WI38 (cell line): ENCODE measurements at regions not wholly inside any gene's neighbourhood (a gene's known extent, or its start where the extent isn't known, plus 50 kb on each side); places are given as distances from the start of the nearest gene placed in this dataset.

Experiments
- H3K4me3 ChIP-seq: 2 replicates; pipeline ENCODE4 v1.5.1; 2011; ENCODE audit warnings: low read depth, mild to moderate bottlenecking, control low read depth, low read length
- TF ChIP-seq, protein P1 (sequence below): IDR thresholded peaks from 2 replicates; pipeline ENCODE4 v1.5.1; 2012; ENCODE audit warnings: low read depth, mild to moderate bottlenecking, control low read depth, low read length

GRCh38 chr6:40937491-40937890, 101.5 kb downstream of the UNC5CL start:
- H3K4me3 ChIP-seq = no peak overlapping the region
- TF ChIP-seq, protein P1, sequence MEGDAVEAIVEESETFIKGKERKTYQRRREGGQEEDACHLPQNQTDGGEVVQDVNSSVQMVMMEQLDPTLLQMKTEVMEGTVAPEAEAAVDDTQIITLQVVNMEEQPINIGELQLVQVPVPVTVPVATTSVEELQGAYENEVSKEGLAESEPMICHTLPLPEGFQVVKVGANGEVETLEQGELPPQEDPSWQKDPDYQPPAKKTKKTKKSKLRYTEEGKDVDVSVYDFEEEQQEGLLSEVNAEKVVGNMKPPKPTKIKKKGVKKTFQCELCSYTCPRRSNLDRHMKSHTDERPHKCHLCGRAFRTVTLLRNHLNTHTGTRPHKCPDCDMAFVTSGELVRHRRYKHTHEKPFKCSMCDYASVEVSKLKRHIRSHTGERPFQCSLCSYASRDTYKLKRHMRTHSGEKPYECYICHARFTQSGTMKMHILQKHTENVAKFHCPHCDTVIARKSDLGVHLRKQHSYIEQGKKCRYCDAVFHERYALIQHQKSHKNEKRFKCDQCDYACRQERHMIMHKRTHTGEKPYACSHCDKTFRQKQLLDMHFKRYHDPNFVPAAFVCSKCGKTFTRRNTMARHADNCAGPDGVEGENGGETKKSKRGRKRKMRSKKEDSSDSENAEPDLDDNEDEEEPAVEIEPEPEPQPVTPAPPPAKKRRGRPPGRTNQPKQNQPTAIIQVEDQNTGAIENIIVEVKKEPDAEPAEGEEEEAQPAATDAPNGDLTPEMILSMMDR = no peak

DNA sequence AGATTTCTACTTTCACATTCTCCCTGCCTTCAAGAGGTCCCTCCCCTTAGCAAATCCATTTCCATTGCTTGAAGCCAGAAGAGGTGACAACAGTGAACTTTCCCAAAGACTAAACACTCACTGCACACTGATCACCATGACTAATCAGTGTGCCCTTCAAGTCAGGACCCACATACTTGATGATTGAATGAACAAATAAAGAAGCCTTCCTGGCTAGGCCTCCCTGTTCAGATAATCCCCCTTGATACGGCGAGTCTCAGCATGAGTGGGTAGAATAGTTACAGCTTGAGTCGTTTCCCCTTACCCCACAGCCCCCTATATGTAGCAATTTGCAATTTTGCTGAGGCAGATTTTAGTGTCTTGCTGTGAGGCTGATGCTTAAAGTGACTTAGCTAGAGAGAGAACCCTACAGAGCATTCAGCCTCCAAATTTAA, 102.2 kb downstream of the UNC5CL start:
- no peak overlapping the region for H3K4me3 ChIP-seq
- TF ChIP-seq, protein P1 = no peak

- H3K4me3 ChIP-seq = no peak overlapping the region
- TF ChIP-seq, protein P1 = no peak
These were observed 105.2 kb downstream of the UNC5CL start for GRCh38 chr6:40933864-40934263.

DNA sequence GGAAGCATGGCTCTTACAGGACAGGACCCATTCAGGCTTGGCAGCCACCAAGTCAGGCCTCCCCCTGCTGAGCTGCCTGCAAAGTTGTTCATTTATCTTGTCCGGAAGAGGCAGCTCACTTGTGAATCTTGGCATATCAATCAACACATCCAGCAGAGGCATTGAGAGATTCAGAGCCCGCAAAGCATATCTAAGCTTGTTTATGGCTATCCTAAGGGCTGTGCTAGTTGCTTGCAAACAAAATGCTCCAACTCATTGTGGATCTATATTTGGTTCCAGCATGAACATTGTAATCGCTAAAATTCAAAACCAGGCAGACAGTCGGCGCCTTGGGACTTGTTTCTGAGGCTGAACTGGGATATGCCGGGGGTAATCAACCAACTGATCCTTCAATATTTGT, 106.1 kb downstream of the UNC5CL start:
- H3K4me3 ChIP-seq = no peak overlapping the region
- TF ChIP-seq, protein P1 = no peak

DNA sequence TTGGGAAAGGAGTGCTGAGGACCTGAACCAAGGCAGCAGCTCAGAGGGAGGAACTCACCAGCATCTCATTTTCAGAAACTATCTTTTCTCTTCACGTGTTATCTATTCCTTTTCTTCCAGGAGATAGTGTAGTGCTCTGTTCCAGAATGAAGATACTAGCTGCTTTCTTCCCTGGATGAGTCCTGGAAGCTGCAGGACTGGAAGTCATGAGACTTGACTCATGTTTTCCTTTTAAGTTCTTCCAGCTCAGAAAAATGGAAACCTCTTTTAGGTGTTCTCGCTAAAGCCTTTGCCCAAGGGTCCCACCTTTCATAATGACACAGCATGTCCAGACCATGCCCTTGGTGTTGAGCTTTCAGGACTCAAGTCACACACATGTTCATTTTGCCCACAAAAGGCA, 106.7 kb downstream of the UNC5CL start:
- TF ChIP-seq, protein P1 = no peak
- no peak overlapping the region for H3K4me3 ChIP-seq

DNA sequence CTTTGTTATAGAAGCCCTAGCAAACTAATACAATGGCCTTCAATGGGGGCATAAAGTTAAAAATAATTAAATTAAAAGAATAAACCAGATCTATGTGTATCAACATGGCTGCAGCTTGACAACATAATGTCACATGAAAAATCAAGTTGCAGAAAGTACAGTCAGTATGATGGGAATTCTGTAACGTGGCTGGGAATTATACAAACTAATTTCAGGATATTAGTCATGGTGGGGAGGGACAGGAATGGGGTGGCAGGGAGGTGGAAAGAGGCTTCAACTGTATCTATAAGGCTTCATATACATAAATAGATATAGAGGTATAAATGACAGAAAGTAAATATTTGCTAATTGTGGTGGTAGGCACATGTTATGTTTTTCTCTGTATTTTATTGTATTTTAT, 107.1 kb downstream of the UNC5CL start:
- TF ChIP-seq, protein P1 = no peak

DNA sequence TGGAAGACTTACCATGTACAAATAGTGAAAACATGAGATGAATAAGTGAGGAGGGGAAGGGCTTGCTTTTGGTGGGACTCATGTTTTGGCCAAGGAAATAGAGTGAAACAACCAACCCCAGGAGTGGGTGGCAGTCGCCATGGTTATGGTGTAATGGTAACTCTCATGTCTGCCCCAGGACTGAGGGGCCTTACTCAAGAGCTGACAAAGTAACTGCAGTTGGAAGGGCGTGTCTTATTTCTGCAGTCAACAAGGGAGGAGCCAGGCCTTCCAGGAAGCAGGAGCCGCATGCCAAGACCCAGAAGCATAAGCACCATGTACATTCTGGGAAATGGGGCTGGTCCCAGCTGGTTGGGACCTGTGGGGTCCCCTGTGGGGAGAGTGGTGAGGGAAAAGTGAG, 108.5 kb downstream of the UNC5CL start:
- TF ChIP-seq, protein P1 = no peak
- no peak overlapping the region for H3K4me3 ChIP-seq

More for the DNA sequence above, 107.1 kb downstream of the UNC5CL start:
- H3K4me3 ChIP-seq = no peak overlapping the region
